HepG2 (cell line): ENCODE measurements at regions not wholly inside any gene's neighbourhood (a gene's known extent, or its start where the extent isn't known, plus 50 kb on each side); places are given as distances from the start of the nearest gene placed in this dataset.

Experiments used
- ATAC-seq: fragments of 200-7000 bp; cut with Tn5 transposase; 3 replicates; pipeline ENCODE4 v1.9.1; 2020; ENCODE audit warnings: mild to moderate bottlenecking, moderate library complexity
- BruUV-seq: library from RNA; stranded (reverse); fragments of 400-500 nt; replicated peaks from 2 replicates; lab custom pipeline; 2021; lab: Mats Ljungman, UMichigan
- CTCF ChIA-PET: fragments of 300-600 bp; formaldehyde crosslinking; extraction: SDS; loops from one replicate; lab custom pipeline; 2021; ENCODE audit warnings: low total read pairs, inconsistent platforms, low intra/inter-chr PET ratio; lab: Yijun Ruan, JAX
- POLR2A ChIA-PET: fragments of 350-600 bp; sonication (Branson Sonifier 250); formaldehyde crosslinking; loops from one replicate; lab custom pipeline; 2020; ENCODE audit warnings: antibody characterized with exemption, inconsistent platforms; lab: Yijun Ruan, JAX
- DNase-seq: peaks from one replicate; pipeline ENCODE4 v3.0.0-alpha.2; 2015; ENCODE audit warnings: low spot score
- FAIRE-seq: peaks from 3 replicates; lab custom pipeline; 2011; peaks lifted over from hg19 to GRCh38; lab: Jason Lieb, UNC
- H2AFZ ChIP-seq: one replicate; pipeline ENCODE4 v1.6.1; 2011; ENCODE audit warnings: low read length, inconsistent platforms
- H3K27ac ChIP-seq: fragments of 300-600 bp; 3 replicates; pipeline ENCODE4 v1.8.0; 2011; ENCODE audit warnings: mixed run types, mild to moderate bottlenecking, mixed read lengths, low read length, inconsistent platforms; ENCODE audit not compliant: insufficient read depth; ENCODE audit errors: extremely low read length
- H3K27me3 ChIP-seq, 2 experiments: fragments of 200-600 bp in 1 of 2; 2 replicates in 1 of 2; 3 replicates in 1 of 2; pipeline versions ENCODE4 v1.6.0 to v1.8.0; 2011; ENCODE audit warnings: low read length in 2 of 2, mild to moderate bottlenecking in 2 of 2, moderate library complexity in 2 of 2, inconsistent platforms in 1 of 2; ENCODE audit not compliant: insufficient read depth in 2 of 2, control insufficient read depth in 1 of 2
- H3K36me3 ChIP-seq, 2 experiments: fragments of 200-600 bp in 1 of 2; replicated peaks in 1 of 2; 2 replicates in 1 of 2; 3 replicates in 1 of 2; pipeline versions ENCODE4 v1.5.1 to v1.8.0; 2011; ENCODE audit warnings: low read length in 2 of 2, inconsistent platforms in 1 of 2; ENCODE audit not compliant: insufficient read depth in 2 of 2, control insufficient read depth in 1 of 2
- H3K4me1 ChIP-seq: 2 replicates; pipeline ENCODE4 v1.5.1; 2012; ENCODE audit warnings: low read length, inconsistent platforms; ENCODE audit not compliant: insufficient read depth
- H3K4me2 ChIP-seq: 2 replicates; pipeline ENCODE4 v1.6.0; 2011; ENCODE audit warnings: low read depth, low read length, inconsistent platforms
- H3K4me3 ChIP-seq, 3 experiments: fragments of 200-600 bp in 1 of 3; sonication (generic), shearing (Covaris generic) in 1 of 3; replicated peaks in 1 of 3; 2 replicates each; pipeline ENCODE4 v1.5.1; 2011 to 2016; ENCODE audit warnings: low read length in 3 of 3, inconsistent platforms in 2 of 3, low read depth in 2 of 3, mild to moderate bottlenecking in 2 of 3, control low read depth in 1 of 3, mixed read lengths in 1 of 3; ENCODE audit not compliant: insufficient read depth in 1 of 3
- H3K79me2 ChIP-seq: one replicate; pipeline ENCODE4 v1.6.1; 2011; ENCODE audit warnings: low read length, inconsistent platforms; ENCODE audit not compliant: insufficient read depth
- H3K9ac ChIP-seq: 2 replicates; pipeline ENCODE4 v1.6.0; 2011; ENCODE audit warnings: mild to moderate bottlenecking, low read depth, low read length, inconsistent platforms; ENCODE audit not compliant: insufficient read depth
- H3K9me3 ChIP-seq: 2 replicates; pipeline ENCODE4 v1.5.1; 2012; ENCODE audit warnings: mild to moderate bottlenecking, low read length
- H4K20me1 ChIP-seq: 2 replicates; pipeline ENCODE4 v1.6.0; 2011; ENCODE audit warnings: inconsistent platforms, mild to moderate bottlenecking, low read length, moderate library complexity; ENCODE audit not compliant: insufficient read depth
- AFF4 ChIP-seq: sonication (generic); formaldehyde crosslinking; IDR thresholded peaks from 2 replicates; pipeline ENCODE4 v1.4.0; 2020; ENCODE audit warnings: missing genetic modification reagents
- BRD4 ChIP-seq: sonication (generic); formaldehyde crosslinking; IDR thresholded peaks from 2 replicates; pipeline ENCODE4 v1.4.0; 2020; ENCODE audit warnings: missing genetic modification reagents
- FOXK1 ChIP-seq: sonication (generic); formaldehyde crosslinking; IDR thresholded peaks from 2 replicates; pipeline ENCODE4 v1.4.0; 2020; ENCODE audit warnings: low read depth, missing genetic modification reagents, borderline replicate concordance
- MTF2 ChIP-seq: sonication (generic); formaldehyde crosslinking; IDR thresholded peaks from 2 replicates; pipeline ENCODE4 v1.5.0; 2020; ENCODE audit warnings: missing genetic modification reagents, borderline replicate concordance
- NFYC ChIP-seq: IDR thresholded peaks from 2 replicates; pipeline ENCODE4 v1.6.1; 2016; ENCODE audit warnings: missing genetic modification reagents, missing compliant biosample characterization
- PRMT3 ChIP-seq: sonication (generic); formaldehyde crosslinking; IDR thresholded peaks from 2 replicates; pipeline ENCODE4 v1.8.1; 2022; ENCODE audit warnings: low read depth, mild to moderate bottlenecking, moderate library complexity, missing genetic modification reagents, borderline replicate concordance
- RELA ChIP-seq: sonication (generic); formaldehyde crosslinking; IDR thresholded peaks from 2 replicates; pipeline ENCODE4 v1.4.0; 2020; ENCODE audit warnings: missing genetic modification reagents
- SMYD3 ChIP-seq: sonication (generic); formaldehyde crosslinking; IDR thresholded peaks from 2 replicates; pipeline ENCODE4 v1.8.1; 2023; ENCODE audit warnings: mild to moderate bottlenecking, missing genetic modification reagents
- THAP11 ChIP-seq: IDR thresholded peaks from 2 replicates; pipeline ENCODE4 v1.6.1; 2016; ENCODE audit warnings: missing biosample characterization, missing genetic modification reagents
- ZNF143 ChIP-seq: sonication (generic); formaldehyde crosslinking; IDR thresholded peaks from 2 replicates; pipeline ENCODE4 v1.4.0; 2020; ENCODE audit warnings: missing genetic modification reagents
- ZNF543 ChIP-seq: sonication (generic); formaldehyde crosslinking; IDR thresholded peaks from 2 replicates; pipeline ENCODE4 v1.4.0; 2020; ENCODE audit warnings: mild to moderate bottlenecking, missing genetic modification reagents
- ZNF790 ChIP-seq: sonication (generic); formaldehyde crosslinking; IDR thresholded peaks from 2 replicates; pipeline ENCODE4 v1.8.0; 2022; ENCODE audit warnings: missing genetic modification reagents, mild to moderate bottlenecking, borderline replicate concordance
- WGBS: methylation state at CpG from one replicate; pipeline ENCODE4 v1.1.6; 2017; ENCODE audit warnings: low lambda C conversion rate; 5-methylcytosine and 5-hydroxymethylcytosine counted together
- in situ Hi-C: cut with HindIII; loops from 2 replicates; pipeline ENCODE4 v1.10.0; 2017; ENCODE audit warnings: low pct_unique_long_range_greater_than_20kb; ENCODE audit not compliant: extremely low pct_ligation_motif_present
- intact Hi-C: fragments of 100-400 bp; cut with micrococcal nuclease; formaldehyde crosslinking; loops from one replicate; pipeline ENCODE4 v1.10.0; 2022; ENCODE audit not compliant: unreplicated experiment
- TF ChIP-seq, protein P1 (sequence below): sonication (generic); formaldehyde crosslinking; IDR thresholded peaks from 2 replicates; pipeline ENCODE4 v1.4.0; 2020; ENCODE audit warnings: missing genetic modification reagents

GRCh38 chrX:33307911-33308354 lies 96.6 kb upstream of the DMD start:
- no peak for DNase-seq
- H3K4me3 ChIP-seq = no peak overlapping the region
- no peaks in the 10 kb centered on the region for H3K9me3 ChIP-seq
- WGBS = 44% methylated on average over 2 of the region's 2 CpGs
- H3K36me3 ChIP-seq = no peaks in the 10 kb centered on the region
- ChIA-PET POLR2A (no interaction called here), CTCF (no interaction called here)
- no peak overlapping the region for H3K9ac ChIP-seq
- no peaks in the 10 kb centered on the region for H3K27me3 ChIP-seq
- TF ChIP-seq MTF2 (CRISPR knock-in tag) = no peak
- no peak for TF ChIP-seq SMYD3
- TF ChIP-seq RELA (CRISPR knock-in tag) = no peak
- no peak for TF ChIP-seq NFYC (CRISPR knock-in tag)
- no peak for TF ChIP-seq BRD4 (CRISPR knock-in tag)
- TF ChIP-seq ZNF790 (CRISPR knock-in tag) = no peak
- no peaks in the 10 kb centered on the region for H3K4me1 ChIP-seq
- intact Hi-C loops = no loop called here
- H4K20me1 ChIP-seq = no peaks in the 10 kb centered on the region
- no peak for FAIRE-seq
- no peak overlapping the region for H3K27ac ChIP-seq
- in situ Hi-C loops = no loop called here
- H3K79me2 ChIP-seq = no peaks in the 10 kb centered on the region
- H3K4me2 ChIP-seq = no peak overlapping the region
- H2AFZ ChIP-seq = no peak overlapping the region
- no TSS peak for BruUV-seq
- ATAC-seq = no peak

- BruUV-seq = no TSS peak
Measured at GRCh38 chrX:33298622-33299021, 87.3 kb upstream of the DMD start.

More at GRCh38 chrX:33298622-33299021, 87.3 kb upstream of the DMD start:
- Histone ChIP-seq H3K36me3 (no peaks in the 10 kb centered on the region), H3K4me1 (no peaks in the 10 kb centered on the region), H4K20me1 (no peaks in the 10 kb centered on the region), H2AFZ (no peak overlapping the region), H3K4me3 (no peak overlapping the region), H3K27ac (no peak overlapping the region), H3K4me2 (no peak overlapping the region), H3K9ac (no peak overlapping the region), H3K79me2 (no peaks in the 10 kb centered on the region), H3K27me3 (no peaks in the 10 kb centered on the region), H3K9me3 (no peaks in the 10 kb centered on the region)
- ChIA-PET CTCF (no interaction called here), POLR2A (no interaction called here)
- WGBS = 69% methylated on average over 5 of the region's 5 CpGs
- ATAC-seq = no peak
- TF ChIP-seq ZNF143 (CRISPR knock-in tag) = no peak
- no peak for TF ChIP-seq THAP11 (CRISPR knock-in tag)
- no peak for TF ChIP-seq FOXK1 (CRISPR knock-in tag)
- TF ChIP-seq, protein P1, sequence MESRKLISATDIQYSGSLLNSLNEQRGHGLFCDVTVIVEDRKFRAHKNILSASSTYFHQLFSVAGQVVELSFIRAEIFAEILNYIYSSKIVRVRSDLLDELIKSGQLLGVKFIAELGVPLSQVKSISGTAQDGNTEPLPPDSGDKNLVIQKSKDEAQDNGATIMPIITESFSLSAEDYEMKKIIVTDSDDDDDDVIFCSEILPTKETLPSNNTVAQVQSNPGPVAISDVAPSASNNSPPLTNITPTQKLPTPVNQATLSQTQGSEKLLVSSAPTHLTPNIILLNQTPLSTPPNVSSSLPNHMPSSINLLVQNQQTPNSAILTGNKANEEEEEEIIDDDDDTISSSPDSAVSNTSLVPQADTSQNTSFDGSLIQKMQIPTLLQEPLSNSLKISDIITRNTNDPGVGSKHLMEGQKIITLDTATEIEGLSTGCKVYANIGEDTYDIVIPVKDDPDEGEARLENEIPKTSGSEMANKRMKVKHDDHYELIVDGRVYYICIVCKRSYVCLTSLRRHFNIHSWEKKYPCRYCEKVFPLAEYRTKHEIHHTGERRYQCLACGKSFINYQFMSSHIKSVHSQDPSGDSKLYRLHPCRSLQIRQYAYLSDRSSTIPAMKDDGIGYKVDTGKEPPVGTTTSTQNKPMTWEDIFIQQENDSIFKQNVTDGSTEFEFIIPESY (CRISPR knock-in tag) = no peak
- no peak for TF ChIP-seq AFF4 (CRISPR knock-in tag)
- no peak for TF ChIP-seq PRMT3
- TF ChIP-seq ZNF543 = no peak
- intact Hi-C loops (no loop called here), in situ Hi-C loops (no loop called here)
- FAIRE-seq = no peak
- no peak for DNase-seq
